HG03066 (cell line): ENCODE measurements at regions not wholly inside any gene's neighbourhood (a gene's known extent, or its start where the extent isn't known, plus 50 kb on each side); places are given as distances from the start of the nearest gene placed in this dataset.

Source experiments
- ATAC-seq: cut with Tn5 transposase; IDR thresholded peaks from one replicate; pipeline ENCODE4 v1.9.1; 2021; ENCODE audit warnings: low read depth; ENCODE audit not compliant: unreplicated experiment

GRCh38 chr2:51404226-51404625, 372.3 kb upstream of the NRXN1 start:
- no peak for ATAC-seq

DNA sequence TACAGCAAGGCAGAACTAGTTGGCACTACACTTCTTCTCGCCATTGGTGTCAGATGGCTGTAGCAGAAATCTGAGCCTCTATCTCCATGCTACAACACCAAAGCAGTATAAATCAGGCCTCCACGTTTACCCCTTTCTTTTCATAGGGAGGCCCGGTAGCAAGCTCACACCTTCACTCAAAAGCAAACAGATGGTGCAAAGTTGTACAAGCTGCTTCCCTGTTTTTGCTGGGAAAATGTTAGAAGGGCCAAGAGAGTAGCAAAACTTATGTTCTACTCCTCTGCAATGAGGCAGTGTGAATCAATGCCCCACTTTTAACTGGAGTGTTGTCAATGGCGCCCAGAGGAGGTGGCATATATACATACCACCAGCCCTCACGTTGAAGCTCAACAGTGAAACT, 369.6 kb upstream of the NRXN1 start:
- no peak for ATAC-seq

DNA sequence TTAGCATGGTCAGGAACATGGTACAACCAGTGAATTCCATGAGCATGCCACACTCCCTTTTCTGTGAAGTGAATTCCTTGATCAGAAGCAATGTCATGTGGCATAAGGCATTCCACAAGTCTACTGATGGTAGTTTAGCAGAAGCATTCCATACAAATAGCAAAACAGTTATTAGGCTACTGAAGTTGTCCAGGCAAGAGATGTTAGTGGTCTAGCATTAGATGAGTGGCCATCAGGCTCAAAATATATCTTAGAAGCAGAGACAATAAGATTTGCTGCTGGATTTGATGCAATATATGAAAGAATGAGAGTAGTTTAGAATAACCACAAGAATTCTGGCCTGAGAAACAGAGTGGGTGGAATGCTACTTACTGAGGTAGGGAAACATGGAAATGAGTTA, 355.3 kb upstream of the NRXN1 start:
- ATAC-seq: no peak

GRCh38 chr2:51379997-51380396, 348.1 kb upstream of the NRXN1 start:
- no peak for ATAC-seq

DNA sequence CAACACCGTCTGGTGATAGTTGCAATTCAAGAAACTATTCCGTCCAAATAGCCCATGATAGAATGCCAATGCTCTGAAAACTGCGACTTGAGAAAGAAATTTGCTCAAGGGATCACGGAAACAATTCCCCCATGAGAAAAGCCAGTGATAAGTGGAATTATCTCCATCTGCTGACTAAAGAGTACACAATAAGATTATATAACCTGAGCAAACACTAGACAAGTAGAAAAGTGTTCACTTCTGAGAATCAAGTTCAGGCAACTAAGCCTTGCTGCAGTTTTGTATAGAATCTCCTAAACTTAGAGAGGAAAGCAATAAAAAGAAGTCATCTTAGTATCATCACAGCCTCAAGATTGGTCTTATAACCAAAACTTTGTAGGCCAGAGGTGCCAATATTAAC, 336.3 kb upstream of the NRXN1 start:
- no peak for ATAC-seq

GRCh38 chr2:51350100-51350499, 318.2 kb upstream of the NRXN1 start:
- ATAC-seq: no peak

GRCh38 chr2:51344886-51345285, 313.0 kb upstream of the NRXN1 start:
- ATAC-seq: no peak

- no peak for ATAC-seq
These were observed 303.4 kb upstream of the NRXN1 start for GRCh38 chr2:51335087-51336058.

DNA sequence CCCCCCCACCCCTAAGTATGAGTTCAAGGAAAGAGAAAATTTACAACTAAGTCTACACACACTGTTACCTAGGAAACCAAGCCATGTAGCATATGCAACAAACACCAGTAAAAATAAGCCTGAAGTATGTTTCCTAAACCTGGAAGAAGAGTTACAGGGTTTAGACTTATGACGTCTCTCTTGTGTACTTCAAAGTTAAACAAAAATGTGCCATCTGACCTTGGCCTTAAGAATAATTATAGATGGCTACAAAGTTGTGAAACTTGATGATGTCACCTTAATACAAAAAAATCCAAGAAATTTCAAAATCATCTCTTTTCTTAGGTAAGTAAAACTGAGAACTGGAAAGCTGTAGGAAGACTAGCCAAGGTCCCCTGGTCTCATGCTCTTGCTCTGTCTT, 297.6 kb upstream of the NRXN1 start:
- ATAC-seq: no peak

DNA sequence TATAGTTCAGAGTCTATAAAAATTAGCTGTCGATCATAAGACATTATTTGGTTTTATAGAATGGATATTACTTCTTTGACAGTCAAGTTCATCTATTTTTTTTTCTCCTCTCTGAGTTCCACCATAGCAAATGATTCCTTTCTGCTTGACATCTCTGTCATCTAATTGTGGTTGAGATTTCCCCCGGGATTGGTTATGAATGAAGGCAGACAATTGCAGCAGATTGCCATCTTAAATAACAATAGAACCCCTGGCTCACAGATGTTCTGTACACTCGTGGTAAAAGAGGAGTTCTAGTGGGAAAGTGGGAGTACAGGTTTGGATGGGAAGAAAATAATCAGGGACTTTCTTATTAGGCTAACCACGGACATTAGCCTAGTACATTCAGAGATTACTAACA, 292.1 kb upstream of the NRXN1 start:
- no peak for ATAC-seq

DNA sequence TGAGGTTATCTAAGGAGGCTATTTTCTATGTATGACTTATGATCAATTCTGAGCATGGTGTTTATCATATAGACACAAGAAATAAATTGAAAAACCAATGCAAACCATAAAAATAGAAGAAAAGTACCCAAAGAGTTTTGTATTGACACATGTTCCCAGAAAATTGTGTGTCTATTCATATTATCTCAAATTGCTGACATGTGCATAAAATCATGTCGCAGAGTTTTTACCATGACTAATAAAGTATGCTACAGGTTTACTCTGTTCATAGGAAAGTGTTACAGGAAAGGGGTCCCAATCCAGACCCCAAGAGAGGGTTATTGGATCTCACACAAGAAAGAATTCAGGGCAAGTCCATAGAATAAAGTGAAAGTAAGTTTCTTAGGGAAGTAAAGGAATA, 290.7 kb upstream of the NRXN1 start:
- no peak for ATAC-seq

DNA sequence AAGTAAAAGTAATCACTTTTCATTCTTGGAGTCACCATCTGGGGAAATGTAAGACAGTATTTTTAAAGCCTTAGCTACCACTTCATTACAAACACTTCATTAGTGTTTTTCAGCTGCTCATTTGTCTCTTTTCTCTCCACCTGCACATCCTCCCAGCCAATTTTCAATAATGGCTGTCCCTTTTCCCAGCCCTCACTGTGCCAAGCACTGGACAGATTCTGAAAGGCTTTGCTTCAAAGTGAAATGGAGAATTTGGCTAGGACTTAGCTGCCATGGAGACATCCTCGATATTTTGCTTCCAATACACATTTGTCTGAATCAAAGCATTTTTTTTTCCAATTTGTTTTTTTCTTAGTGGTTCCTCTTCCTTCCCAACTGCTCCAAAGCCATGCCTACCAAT, 272.4 kb upstream of the NRXN1 start:
- no peak for ATAC-seq

DNA sequence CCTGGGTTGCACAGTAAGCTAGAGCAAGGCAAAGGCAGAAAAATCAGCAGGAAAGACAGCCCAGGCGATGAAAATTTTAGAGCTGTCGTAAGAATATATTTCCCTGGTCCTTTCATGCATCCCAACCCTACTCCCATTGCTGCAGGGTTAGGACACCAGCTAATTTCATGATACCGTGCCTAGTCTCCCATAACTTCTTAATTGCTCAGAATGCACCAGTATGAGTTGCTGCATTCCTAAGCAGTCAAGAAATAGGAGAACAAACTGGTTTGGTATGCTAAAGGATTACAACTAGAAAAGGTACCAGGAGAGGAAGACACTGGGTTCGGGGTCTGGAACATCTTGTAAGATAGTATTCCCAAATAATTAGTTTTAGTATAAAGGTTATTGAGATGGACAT, 269.4 kb upstream of the NRXN1 start:
- no peak for ATAC-seq

DNA sequence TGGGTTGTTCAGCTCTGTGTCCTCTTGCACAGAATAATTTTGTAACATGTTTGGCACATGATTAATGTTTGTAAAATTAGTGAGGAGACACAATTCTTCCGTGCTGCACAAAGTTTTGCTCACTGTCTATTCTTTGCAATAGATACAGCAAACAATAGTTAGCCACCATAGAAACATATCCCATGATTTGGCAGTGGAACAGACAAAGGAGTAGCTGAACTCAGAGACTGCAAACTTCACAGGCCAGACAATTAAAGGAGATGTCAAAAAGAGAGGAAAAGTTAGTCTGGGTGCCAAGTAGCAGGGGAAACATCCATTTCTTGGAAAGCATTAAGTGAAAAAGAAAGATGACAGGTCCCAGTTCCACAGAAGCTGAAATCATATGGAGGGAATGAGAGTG, 267.4 kb upstream of the NRXN1 start:
- ATAC-seq: no peak

DNA sequence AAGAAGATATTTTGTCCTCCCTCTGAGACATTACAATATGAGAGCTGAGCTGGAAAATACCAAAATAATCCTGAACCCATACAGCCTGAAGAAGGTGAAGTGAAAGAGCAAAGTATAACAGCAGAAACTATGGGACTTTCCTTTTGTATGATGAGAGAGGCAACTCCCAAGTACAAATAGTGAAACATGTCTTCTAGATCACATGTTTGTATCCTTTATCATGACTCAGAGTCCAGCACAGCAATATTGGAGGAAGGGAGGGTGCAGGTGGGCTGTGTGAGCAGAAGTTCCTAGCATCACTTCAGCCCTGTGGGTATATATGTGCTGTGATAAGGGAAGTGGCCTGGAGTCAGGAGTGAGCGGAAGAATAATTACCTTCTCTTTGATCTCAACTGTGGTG, 265.6 kb upstream of the NRXN1 start:
- ATAC-seq: no peak

DNA sequence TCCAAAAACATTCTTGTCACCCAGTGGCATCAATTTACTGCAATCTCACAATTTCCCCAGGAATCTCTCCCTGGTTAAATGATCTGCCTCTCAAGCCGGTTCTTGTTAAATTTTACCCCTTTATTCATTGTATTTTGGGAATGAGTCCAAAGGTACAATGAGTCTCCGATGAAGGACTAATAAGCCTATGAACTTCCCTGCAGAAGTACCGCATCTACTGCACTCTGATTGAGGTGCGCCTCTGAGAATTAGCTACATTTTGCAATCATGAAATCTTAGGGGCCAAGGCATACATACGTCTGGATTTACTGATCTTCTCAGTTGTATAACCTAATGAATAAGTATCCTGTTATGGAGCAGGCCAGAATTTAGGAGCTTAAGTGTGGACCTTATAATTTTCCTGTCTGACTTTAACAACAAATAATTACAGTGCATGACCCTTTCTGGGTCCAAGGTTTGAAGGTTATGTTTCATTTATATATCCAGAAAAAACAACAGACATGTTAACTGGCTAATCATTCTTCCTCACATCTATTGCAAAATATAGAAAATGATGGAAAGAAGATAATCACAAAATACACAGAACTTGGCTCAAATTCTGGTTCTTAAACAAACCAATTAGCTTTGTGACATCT, 261.8 kb upstream of the NRXN1 start:
- ATAC-seq: no peak

- no peak for ATAC-seq
These were observed 260.0 kb upstream of the NRXN1 start for GRCh38 chr2:51291762-51292551.

DNA sequence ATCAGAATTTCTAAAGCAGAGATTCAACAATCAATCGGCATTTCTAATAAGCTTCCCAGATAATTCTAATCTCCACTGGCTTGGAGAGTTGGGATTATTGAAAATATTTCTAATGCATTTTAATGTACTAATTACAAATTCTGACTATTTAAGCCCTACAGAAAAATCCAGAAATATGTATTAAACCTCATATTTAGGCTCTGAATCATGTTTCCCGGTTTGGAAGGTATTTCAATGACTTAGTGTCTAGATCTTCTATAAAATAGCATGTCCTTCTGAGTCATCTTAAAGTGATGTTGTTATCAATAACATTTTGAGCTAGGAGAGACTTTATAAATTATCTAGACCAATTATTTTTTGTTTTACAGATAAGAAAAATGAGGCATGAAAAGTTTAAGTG, 258.8 kb upstream of the NRXN1 start:
- ATAC-seq: no peak

DNA sequence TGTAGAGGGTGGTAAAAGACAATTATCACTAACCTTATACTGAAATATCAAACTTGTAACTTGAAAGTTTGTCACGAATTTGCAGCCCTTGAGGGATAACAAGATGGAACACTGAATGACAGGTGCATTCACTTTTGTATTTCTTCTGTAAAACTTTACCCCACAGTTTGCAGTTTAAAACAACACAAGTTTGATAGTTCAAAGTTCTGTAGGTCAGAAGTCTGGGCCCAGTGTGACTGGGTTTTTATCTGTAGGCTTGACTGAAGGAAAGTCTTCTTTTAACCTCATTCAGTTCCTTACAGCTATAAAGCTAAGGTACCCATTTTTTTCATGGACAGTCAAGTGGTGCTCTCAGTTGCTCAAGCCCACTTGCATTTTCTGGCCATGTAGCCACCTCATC, 257.1 kb upstream of the NRXN1 start:
- no peak for ATAC-seq

GRCh38 chr2:51268191-51268590, 236.3 kb upstream of the NRXN1 start:
- ATAC-seq: no peak

DNA sequence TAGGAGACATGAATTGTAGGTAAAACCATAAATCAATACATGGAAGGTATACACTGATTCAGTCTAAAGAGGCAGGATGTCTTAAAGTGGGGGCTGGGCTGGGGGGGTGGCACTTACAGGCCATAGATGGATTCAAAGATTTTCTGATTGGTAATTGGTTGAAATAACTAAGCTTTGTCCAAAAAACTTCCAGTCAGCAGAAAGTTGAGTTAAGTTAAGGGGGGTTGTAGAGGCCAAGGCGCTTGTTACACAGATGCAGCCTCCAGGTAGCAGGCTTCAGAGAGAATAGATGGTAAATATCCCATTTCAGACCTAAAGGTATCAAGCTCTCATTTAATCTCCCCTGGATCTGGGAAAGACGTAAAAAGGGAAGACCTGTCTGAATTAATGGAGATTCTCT, 233.6 kb upstream of the NRXN1 start:
- no peak for ATAC-seq
